Astrocyte (in vitro differentiated cells and primary cell): ENCODE measurements at regions not wholly inside any gene's neighbourhood (a gene's known extent, or its start where the extent isn't known, plus 50 kb on each side); places are given as distances from the start of the nearest gene placed in this dataset.

Experiments used
- EZH2 ChIP-seq: IDR thresholded peaks from 2 replicates; pipeline ENCODE4 v1.6.1; 2012; ENCODE audit warnings: mild to moderate bottlenecking, low read length, inconsistent platforms; ENCODE audit not compliant: insufficient read depth
- TF ChIP-seq, protein P1 (sequence below): IDR thresholded peaks from 2 replicates; pipeline ENCODE4 v1.5.1; 2011; ENCODE audit warnings: low read depth, mild to moderate bottlenecking, inconsistent platforms, low read length, moderate library complexity; ENCODE audit not compliant: insufficient read depth

GRCh38 chr2:136052369-136053362 is 65.3 kb downstream of the CXCR4 start:
- TF ChIP-seq, protein P1, sequence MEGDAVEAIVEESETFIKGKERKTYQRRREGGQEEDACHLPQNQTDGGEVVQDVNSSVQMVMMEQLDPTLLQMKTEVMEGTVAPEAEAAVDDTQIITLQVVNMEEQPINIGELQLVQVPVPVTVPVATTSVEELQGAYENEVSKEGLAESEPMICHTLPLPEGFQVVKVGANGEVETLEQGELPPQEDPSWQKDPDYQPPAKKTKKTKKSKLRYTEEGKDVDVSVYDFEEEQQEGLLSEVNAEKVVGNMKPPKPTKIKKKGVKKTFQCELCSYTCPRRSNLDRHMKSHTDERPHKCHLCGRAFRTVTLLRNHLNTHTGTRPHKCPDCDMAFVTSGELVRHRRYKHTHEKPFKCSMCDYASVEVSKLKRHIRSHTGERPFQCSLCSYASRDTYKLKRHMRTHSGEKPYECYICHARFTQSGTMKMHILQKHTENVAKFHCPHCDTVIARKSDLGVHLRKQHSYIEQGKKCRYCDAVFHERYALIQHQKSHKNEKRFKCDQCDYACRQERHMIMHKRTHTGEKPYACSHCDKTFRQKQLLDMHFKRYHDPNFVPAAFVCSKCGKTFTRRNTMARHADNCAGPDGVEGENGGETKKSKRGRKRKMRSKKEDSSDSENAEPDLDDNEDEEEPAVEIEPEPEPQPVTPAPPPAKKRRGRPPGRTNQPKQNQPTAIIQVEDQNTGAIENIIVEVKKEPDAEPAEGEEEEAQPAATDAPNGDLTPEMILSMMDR = no peak
- TF ChIP-seq EZH2 = no peak
